GM12878 (cell line): ENCODE measurements at regions not wholly inside any gene's neighbourhood (a gene's known extent, or its start where the extent isn't known, plus 50 kb on each side); places are given as distances from the start of the nearest gene placed in this dataset.

Experiments
- BHLHE40 ChIP-seq, 2 experiments: fragments of 450-650 bp in 1 of 2; IDR thresholded peaks; 2 replicates each; pipeline ENCODE4 v1.6.1; 2011 to 2017; ENCODE audit warnings: low read depth in 2 of 2, borderline replicate concordance in 1 of 2, improper control_type of control experiment in 1 of 2, low read length in 1 of 2, mild to moderate bottlenecking in 1 of 2
- BMI1 ChIP-seq: fragments of 450-650 bp; IDR thresholded peaks from 2 replicates; pipeline ENCODE4 v1.6.1; 2016; ENCODE audit warnings: mild to moderate bottlenecking, moderate library complexity, borderline replicate concordance
- CEBPB ChIP-seq, 2 experiments: fragments of 150-350 bp in 1 of 2; IDR thresholded peaks; 2 replicates each; pipeline ENCODE4 v1.6.1; 2012 to 2014; ENCODE audit warnings: low read depth in 2 of 2, low read length in 2 of 2, borderline replicate concordance in 1 of 2, inconsistent platforms in 1 of 2
- FOS ChIP-seq: IDR thresholded peaks from 3 replicates; pipeline ENCODE4 v1.6.1; 2011; ENCODE audit warnings: borderline replicate concordance; ENCODE audit not compliant: insufficient read length; ENCODE audit errors: extremely low read depth
- HDGF ChIP-seq: fragments of 450-650 bp; IDR thresholded peaks from 2 replicates; pipeline ENCODE4 v1.6.1; 2016; ENCODE audit warnings: antibody characterized with exemption
- IKZF1 ChIP-seq: fragments of 450-650 bp; conservative IDR thresholded peaks from 2 replicates; pipeline ENCODE4 v1.6.1; 2017; ENCODE audit warnings: antibody characterized with exemption, mild to moderate bottlenecking
- IRF3 ChIP-seq: fragments of 450-650 bp; IDR thresholded peaks from 2 replicates; pipeline ENCODE4 v1.6.1; 2014; ENCODE audit warnings: mild to moderate bottlenecking
- JUNB ChIP-seq: IDR thresholded peaks from 2 replicates; pipeline ENCODE4 v1.6.1; 2016; ENCODE audit warnings: antibody characterized with exemption, mild to moderate bottlenecking
- JUND ChIP-seq: IDR thresholded peaks from 2 replicates; pipeline ENCODE4 v1.6.1; 2012; ENCODE audit warnings: low read depth, mild to moderate bottlenecking, low read length, improper control_type of control experiment, moderate library complexity
- KLF5 ChIP-seq: fragments of 450-650 bp; IDR thresholded peaks from 2 replicates; pipeline ENCODE4 v1.6.1; 2014; ENCODE audit warnings: mild to moderate bottlenecking; ENCODE audit not compliant: partially characterized antibody
- MEF2B ChIP-seq: fragments of 450-650 bp; IDR thresholded peaks from 2 replicates; pipeline ENCODE4 v1.6.1; 2018; ENCODE audit warnings: mild to moderate bottlenecking, moderate library complexity; ENCODE audit not compliant: partially characterized antibody, poor library complexity, severe bottlenecking
- MTA2 ChIP-seq: fragments of 450-650 bp; IDR thresholded peaks from 2 replicates; pipeline ENCODE4 v1.6.1; 2016; ENCODE audit warnings: low read depth, mild to moderate bottlenecking, moderate library complexity
- NFIC ChIP-seq: IDR thresholded peaks from 2 replicates; pipeline ENCODE4 v1.6.1; 2012; ENCODE audit warnings: low read depth, mild to moderate bottlenecking, inconsistent platforms, low read length, moderate library complexity
- NR2C1 ChIP-seq: fragments of 450-650 bp; IDR thresholded peaks from 2 replicates; pipeline ENCODE4 v1.6.1; 2017; ENCODE audit warnings: antibody characterized with exemption, mild to moderate bottlenecking, moderate library complexity
- POLR2A ChIP-seq: IDR thresholded peaks from 2 replicates; pipeline ENCODE4 v1.6.1; 2011; ENCODE audit warnings: low read depth, mild to moderate bottlenecking, low read length
- RBBP5 ChIP-seq: fragments of 200-600 bp; sonication (generic); conservative IDR thresholded peaks from 2 replicates; pipeline ENCODE4 v1.6.1; 2016
- REST ChIP-seq: IDR thresholded peaks from 2 replicates; pipeline ENCODE4 v1.6.1; 2012; ENCODE audit warnings: mild to moderate bottlenecking, low read depth, low read length
- SMAD1 ChIP-seq: fragments of 450-650 bp; IDR thresholded peaks from 2 replicates; pipeline ENCODE4 v1.6.1; 2018; ENCODE audit warnings: mild to moderate bottlenecking, low read depth; ENCODE audit not compliant: partially characterized antibody
- SRF ChIP-seq, 2 experiments: IDR thresholded peaks; 2 replicates each; pipeline ENCODE4 v1.6.1; 2011; ENCODE audit warnings: low read depth in 2 of 2, low read length in 2 of 2, mild to moderate bottlenecking in 1 of 2, moderate library complexity in 1 of 2
- STAT1 ChIP-seq: fragments of 450-650 bp; conservative IDR thresholded peaks from 2 replicates; pipeline ENCODE4 v1.6.1; 2014; ENCODE audit warnings: antibody characterized with exemption, mild to moderate bottlenecking
- YY1 ChIP-seq: IDR thresholded peaks from 2 replicates; pipeline ENCODE4 v1.6.1; 2011; ENCODE audit warnings: low read depth, mild to moderate bottlenecking, low read length
- ZBED1 ChIP-seq: IDR thresholded peaks from 2 replicates; pipeline ENCODE4 v1.6.1; 2016; ENCODE audit warnings: borderline replicate concordance
- ZNF384 ChIP-seq: IDR thresholded peaks from 2 replicates; pipeline ENCODE4 v1.6.1; 2012; ENCODE audit warnings: low read depth, mild to moderate bottlenecking, low read length, improper control_type of control experiment, borderline replicate concordance
- TF ChIP-seq, protein P1 (sequence below): fragments of 450-650 bp; IDR thresholded peaks from 2 replicates; pipeline ENCODE4 v1.6.1; 2016; ENCODE audit warnings: mild to moderate bottlenecking

DNA sequence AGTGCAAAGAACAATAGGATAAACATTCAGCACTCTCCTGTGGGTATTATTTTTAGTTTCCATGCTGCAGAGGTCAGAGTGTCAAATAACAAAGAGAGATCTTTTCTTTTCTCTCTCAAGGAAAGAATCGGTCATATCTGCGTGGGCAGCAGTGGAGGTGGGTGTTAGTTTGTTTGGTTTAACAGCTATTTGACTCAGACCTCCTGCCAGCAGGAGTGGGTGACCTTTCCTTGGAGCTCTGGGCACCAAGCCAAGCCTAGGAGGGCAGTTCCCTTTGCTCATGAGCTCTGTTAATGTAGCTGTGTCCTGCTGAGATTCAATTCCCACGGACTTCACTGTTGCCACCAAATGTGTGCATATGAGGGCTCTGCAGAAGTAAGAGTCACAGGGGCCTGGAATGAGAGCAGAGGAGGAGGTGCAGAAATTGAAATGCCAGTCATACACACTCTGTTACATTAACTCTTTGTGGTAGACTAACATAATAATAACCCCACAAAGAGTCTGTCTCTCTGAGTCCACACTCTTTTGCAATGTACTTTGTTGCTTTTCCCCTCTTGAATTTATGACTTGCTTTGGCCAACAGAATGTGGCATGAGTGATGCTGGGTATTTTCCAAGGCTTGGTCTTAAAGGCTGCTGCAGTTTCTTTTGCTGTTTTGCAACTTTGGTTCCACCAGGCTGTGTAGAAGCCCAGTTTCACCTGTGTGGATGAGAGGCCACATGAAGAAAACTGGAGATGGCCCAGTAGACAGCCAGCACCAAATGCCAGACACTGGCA is 76.0 kb upstream of the GRK3 start (continued):
- peak in 1 of 2 experiments; percentile 47; a peak in 1 of 4 replicates for TF ChIP-seq BHLHE40 (IDR thresholded peaks at IDR 0.05; ENCODE audit: borderline replicate concordance in 1 of 2, low read depth in 2 of 2, low read length in 1 of 2)
- TF ChIP-seq IKZF1, result peak; percentile 94
- no peak for TF ChIP-seq POLR2A
- no peak for TF ChIP-seq REST
- TF ChIP-seq FOS, result no peak
- TF ChIP-seq STAT1, result no peak
- no peak for TF ChIP-seq ZBED1
- peak; percentile 75 for TF ChIP-seq MTA2
- no peak for TF ChIP-seq JUND
- TF ChIP-seq ZNF384, result no peak
- TF ChIP-seq HDGF, result no peak
- TF ChIP-seq YY1, result no peak
- TF ChIP-seq RBBP5, result no peak
- TF ChIP-seq BMI1, result peak; percentile 63; the same call in 1 of the 2 replicates
- no peak for TF ChIP-seq JUNB
- no peak for TF ChIP-seq NR2C1
- TF ChIP-seq, protein P1, sequence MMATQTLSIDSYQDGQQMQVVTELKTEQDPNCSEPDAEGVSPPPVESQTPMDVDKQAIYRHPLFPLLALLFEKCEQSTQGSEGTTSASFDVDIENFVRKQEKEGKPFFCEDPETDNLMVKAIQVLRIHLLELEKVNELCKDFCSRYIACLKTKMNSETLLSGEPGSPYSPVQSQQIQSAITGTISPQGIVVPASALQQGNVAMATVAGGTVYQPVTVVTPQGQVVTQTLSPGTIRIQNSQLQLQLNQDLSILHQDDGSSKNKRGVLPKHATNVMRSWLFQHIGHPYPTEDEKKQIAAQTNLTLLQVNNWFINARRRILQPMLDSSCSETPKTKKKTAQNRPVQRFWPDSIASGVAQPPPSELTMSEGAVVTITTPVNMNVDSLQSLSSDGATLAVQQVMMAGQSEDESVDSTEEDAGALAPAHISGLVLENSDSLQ, result peak; percentile 38; the same call in 1 of the 2 replicates
- peak; percentile 64 for TF ChIP-seq MEF2B
- TF ChIP-seq SRF (IDR thresholded peaks at IDR 0.05; ENCODE audit: low read depth in 2 of 2, low read length in 2 of 2), result no peak
- no peak for TF ChIP-seq NFIC
- no peak for TF ChIP-seq CEBPB (IDR thresholded peaks at IDR 0.05; ENCODE audit: borderline replicate concordance in 1 of 2, low read depth in 2 of 2, low read length in 2 of 2)
- no peak for TF ChIP-seq KLF5
- peak; percentile 80 for TF ChIP-seq SMAD1
- no peak for TF ChIP-seq IRF3
